Left lobe of liver (tissue), 2 donors: ENCODE measurements at regions not wholly inside any gene's neighbourhood (a gene's known extent, or its start where the extent isn't known, plus 50 kb on each side); places are given as distances from the start of the nearest gene placed in this dataset.

Experiments
- ATAC-seq: fragments of 200-7000 bp; cut with Tn5 transposase; one replicate; pipeline ENCODE4 v1.9.1; 2020; ENCODE audit warnings: mild to moderate bottlenecking, moderate library complexity
- DNase-seq: peaks from one replicate; pipeline ENCODE4 v3.0.0-alpha.2; 2020; ENCODE audit warnings: low spot score
- donor health status: DM: no; HTN: no; CAD: no; lungs with moderate emphysema.
- donor health status: DM: no; HTN: yes; CAD: no.

GRCh38 chr12:27382924-27383323 lies 50.3 kb downstream of the BMAL2 start:
- ATAC-seq (no peak), DNase-seq (no peak)

GRCh38 chr12:27383429-27384260 lies 51.0 kb downstream of the BMAL2 start:
- peak; percentile 98 for ATAC-seq

GRCh38 chr12:27384261-27384590 lies 51.6 kb downstream of the BMAL2 start:
- DNase-seq (no peak), ATAC-seq (no peak)

More at GRCh38 chr12:27383429-27384260, 51.0 kb downstream of the BMAL2 start:
- peak; percentile 71 for DNase-seq

- ATAC-seq (no peak), DNase-seq (no peak)
Observed at GRCh38 chr12:27385766-27386564, 53.3 kb downstream of the BMAL2 start.

- DNase-seq (no peak), ATAC-seq (no peak)
Observed at GRCh38 chr12:27387473-27387872, 54.8 kb downstream of the BMAL2 start.

GRCh38 chr12:27388650-27389049 lies 56.0 kb downstream of the BMAL2 start:
- no peak for DNase-seq
- ATAC-seq: no peak

GRCh38 chr12:27394676-27395075 lies 51.9 kb upstream of the SMCO2 start:
- ATAC-seq (no peak), DNase-seq (no peak)

GRCh38 chr12:27396216-27396815 lies 50.2 kb upstream of the SMCO2 start:
- DNase-seq (no peak), ATAC-seq (no peak)
